PC-3 (cell line): ENCODE measurements at regions not wholly inside any gene's neighbourhood (a gene's known extent, or its start where the extent isn't known, plus 50 kb on each side); places are given as distances from the start of the nearest gene placed in this dataset.

ENCODE experiments used
- CTCF ChIP-seq: fragments of 300-600 bp; sonication (generic); conservative IDR thresholded peaks from 2 replicates; pipeline ENCODE4 v1.5.1; 2017; ENCODE audit warnings: antibody characterized with exemption, low read depth, mild to moderate bottlenecking, low read length
- EZH2 ChIP-seq: fragments of 300-600 bp; sonication (generic); IDR thresholded peaks from one replicate; pipeline ENCODE4 v1.6.1; 2017; ENCODE audit warnings: antibody characterized with exemption, mild to moderate bottlenecking, low read length; ENCODE audit not compliant: unreplicated experiment
- EZH2phosphoT487 ChIP-seq: fragments of 300-600 bp; sonication (generic); IDR thresholded peaks from 2 replicates; pipeline ENCODE4 v1.6.1; 2018; ENCODE audit warnings: mild to moderate bottlenecking, antibody characterized with exemption, low read length, borderline replicate concordance

DNA sequence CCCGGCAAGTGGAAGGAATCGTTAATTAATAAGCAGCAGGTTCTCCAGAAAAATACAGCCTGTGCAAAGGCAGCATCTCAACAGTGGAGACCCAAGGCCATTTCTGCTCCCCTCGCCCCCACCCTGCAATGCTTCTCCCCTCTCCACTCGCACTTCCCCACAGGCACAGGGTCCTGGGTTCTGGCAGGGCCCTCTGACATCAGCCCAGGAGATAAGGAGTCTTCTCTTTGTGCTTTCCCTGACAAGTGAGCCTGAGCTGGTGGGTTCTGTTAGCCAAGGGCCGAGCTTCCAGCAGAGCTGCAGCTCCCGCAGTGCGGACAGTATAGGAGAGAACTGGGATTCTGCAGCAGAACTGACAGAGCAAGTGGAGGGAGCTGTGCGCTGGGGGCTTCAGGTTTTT lies 257.5 kb downstream of the NSG2 start:
- TF ChIP-seq EZH2phosphoT487 (no peak), CTCF (no peak), EZH2 (no peak)
